ENCODE measurements at regions not wholly inside any gene's neighbourhood (a gene's known extent, or its start where the extent isn't known, plus 50 kb on each side); places are given as distances from the start of the nearest gene placed in this dataset.

GRCh38 chr13:54387625-54388024, 1359.0 kb downstream of the OLFM4 start:
- DNase-seq: no peak
- no peak for TF ChIP-seq CTCF (IDR thresholded peaks at IDR 0.05)
- H3K27me3 Mint-ChIP-seq: no peaks in the 10 kb centered on the region
- POLR2A ChIA-PET: no interaction called here
- no peak overlapping the region for H3K4me3 Mint-ChIP-seq
- H3K9me3 Mint-ChIP-seq: peaks cover 13% of the 10 kb centered on the region
- intact Hi-C loops (cut with micrococcal nuclease): no loop called here
- H3K27ac Mint-ChIP-seq: no peak overlapping the region
- H3K4me1 Mint-ChIP-seq (ENCODE audit: low read depth): no peaks in the 10 kb centered on the region
- H3K36me3 Mint-ChIP-seq (ENCODE audit: low read depth): no peaks in the 10 kb centered on the region
- ATAC-seq: no peak
- CTCF ChIA-PET: no interaction called here

DNA sequence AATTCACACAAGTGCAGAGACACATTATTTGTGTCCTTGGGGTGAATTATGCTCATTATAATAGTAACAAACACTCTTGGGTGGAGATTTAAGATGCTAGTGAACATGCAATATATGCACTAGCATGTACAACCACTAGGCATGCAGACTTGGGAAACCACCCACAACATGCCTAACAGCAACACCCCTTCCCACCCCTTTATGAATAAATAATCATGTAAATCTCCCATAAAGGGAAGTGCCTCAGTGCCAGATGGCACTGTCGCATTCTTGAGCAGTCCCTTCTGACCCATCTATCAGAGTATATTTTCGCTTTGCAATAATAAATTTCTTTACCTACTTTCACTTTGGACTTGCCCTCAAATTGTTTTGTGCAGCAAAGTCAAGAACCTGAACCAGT, 1362.2 kb downstream of the OLFM4 start:
- DNase-seq (no peak), ATAC-seq (no peak)
- H3K4me3 Mint-ChIP-seq: no peak overlapping the region
- H3K27ac Mint-ChIP-seq: no peak overlapping the region
- TF ChIP-seq CTCF (IDR thresholded peaks at IDR 0.05): no peak
- intact Hi-C loops (cut with micrococcal nuclease): no loop called here
- no peaks in the 10 kb centered on the region for H3K4me1 Mint-ChIP-seq (ENCODE audit: low read depth)
- ChIA-PET POLR2A (no interaction called here), CTCF (no interaction called here)
- peaks cover 15% of the 10 kb centered on the region for H3K9me3 Mint-ChIP-seq
- H3K27me3 Mint-ChIP-seq: no peaks in the 10 kb centered on the region
- H3K36me3 Mint-ChIP-seq (ENCODE audit: low read depth): no peaks in the 10 kb centered on the region

- Mint-ChIP-seq H3K36me3 (ENCODE audit: low read depth) (no peaks in the 10 kb centered on the region), H3K27me3 (no peaks in the 10 kb centered on the region), H3K4me1 (ENCODE audit: low read depth) (no peaks in the 10 kb centered on the region), H3K4me3 (no peak overlapping the region), H3K9me3 (peaks cover 13% of the 10 kb centered on the region), H3K27ac (no peak overlapping the region)
- no peak for TF ChIP-seq CTCF (IDR thresholded peaks at IDR 0.05)
- DNase-seq (no peak), ATAC-seq (no peak)
- intact Hi-C loops (cut with micrococcal nuclease): no loop called here
- ChIA-PET POLR2A (no interaction called here), CTCF (no interaction called here)
These were observed 1365.6 kb downstream of the OLFM4 start for GRCh38 chr13:54394085-54394700.

DNA sequence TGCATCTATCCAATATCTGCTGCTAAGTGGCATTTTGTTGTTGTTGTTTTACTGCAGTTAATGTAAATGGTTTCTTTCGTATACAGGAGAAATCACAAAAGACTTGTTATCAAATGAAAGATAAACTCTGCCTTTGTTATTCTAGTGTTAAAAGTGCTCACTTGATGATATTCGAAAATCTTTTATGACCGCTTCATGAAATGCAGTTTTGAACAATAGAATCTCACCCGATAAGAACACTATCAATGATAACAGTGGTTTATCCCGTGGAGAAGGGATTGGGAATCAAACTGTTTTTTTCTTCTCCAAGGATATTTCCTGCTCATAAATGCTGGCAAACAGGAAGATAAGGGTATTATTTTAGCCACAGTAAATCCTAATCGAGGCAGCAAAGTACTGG, 1366.3 kb downstream of the OLFM4 start:
- no peak for ATAC-seq

DNA sequence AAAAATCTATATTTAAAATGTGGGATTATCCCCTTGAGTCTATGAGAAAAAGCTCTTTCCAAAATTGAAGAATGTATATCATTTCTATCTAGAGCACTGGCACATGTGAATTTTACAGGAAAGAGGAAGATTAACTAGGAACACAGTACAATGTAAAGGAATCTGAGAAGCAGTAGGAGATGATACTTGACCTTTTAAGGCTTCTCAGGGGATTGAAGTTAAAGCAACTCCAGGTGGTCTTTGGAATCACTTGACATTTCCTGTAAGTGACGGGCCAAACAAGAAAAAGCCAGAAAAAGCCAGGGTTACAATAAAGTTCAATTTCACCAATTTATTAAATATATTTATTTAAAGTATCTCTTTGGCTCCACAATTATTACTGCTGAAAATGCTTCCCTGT, 1373.9 kb downstream of the OLFM4 start:
- Mint-ChIP-seq H3K4me3 (no peak overlapping the region), H3K9me3 (peaks cover 18% of the 10 kb centered on the region), H3K4me1 (ENCODE audit: low read depth) (no peaks in the 10 kb centered on the region), H3K27ac (no peak overlapping the region), H3K27me3 (no peaks in the 10 kb centered on the region), H3K36me3 (ENCODE audit: low read depth) (no peaks in the 10 kb centered on the region)
- intact Hi-C loops (cut with micrococcal nuclease): no loop called here
- no peak for TF ChIP-seq CTCF (IDR thresholded peaks at IDR 0.05)
- ChIA-PET POLR2A (no interaction called here), CTCF (no interaction called here)
- DNase-seq (no peak), ATAC-seq (no peak)

More for the DNA sequence above, 1366.3 kb downstream of the OLFM4 start:
- peaks cover 16% of the 10 kb centered on the region for H3K9me3 Mint-ChIP-seq
- H3K27ac Mint-ChIP-seq: no peak overlapping the region
- CTCF ChIA-PET: no interaction called here
- intact Hi-C loops (cut with micrococcal nuclease): no loop called here
- POLR2A ChIA-PET: no interaction called here
- H3K4me3 Mint-ChIP-seq: no peak overlapping the region
- H3K36me3 Mint-ChIP-seq (ENCODE audit: low read depth): no peaks in the 10 kb centered on the region
- no peak for TF ChIP-seq CTCF (IDR thresholded peaks at IDR 0.05)
- no peak for DNase-seq
- H3K27me3 Mint-ChIP-seq: no peaks in the 10 kb centered on the region
- H3K4me1 Mint-ChIP-seq (ENCODE audit: low read depth): no peaks in the 10 kb centered on the region
